Thymus (tissue), 11 donors: ENCODE measurements at regions not wholly inside any gene's neighbourhood (a gene's known extent, or its start where the extent isn't known, plus 50 kb on each side); places are given as distances from the start of the nearest gene placed in this dataset.

Experiments
- DNase-seq, 9 donors: peaks; one replicate each; pipeline ENCODE4 v3.0.0-alpha.2; 2013; ENCODE audit warnings: low spot score in 9 of 9, low read depth in 6 of 9, missing footprints in 1 of 9
- H3K27ac ChIP-seq, 2 donors: one replicate each; pipeline ENCODE4 v1.5.1; 2013; ENCODE audit warnings: control low read depth in 1 of 2, low read depth in 1 of 2, low read length in 1 of 2, mild to moderate bottlenecking in 1 of 2, moderate library complexity in 1 of 2
- H3K27me3 ChIP-seq, 2 donors: one replicate each; pipeline ENCODE4 v1.5.1; 2013; ENCODE audit warnings: low read length in 1 of 2; ENCODE audit not compliant: control insufficient read depth in 2 of 2, insufficient read depth in 1 of 2
- H3K36me3 ChIP-seq, 2 donors: one replicate each; pipeline ENCODE4 v1.5.1; 2013; ENCODE audit warnings: low read length in 1 of 2, mild to moderate bottlenecking in 1 of 2, moderate library complexity in 1 of 2; ENCODE audit not compliant: control insufficient read depth in 2 of 2, insufficient read depth in 2 of 2
- H3K4me1 ChIP-seq, 2 donors: one replicate each; pipeline ENCODE4 v1.5.1; 2013; ENCODE audit warnings: low read length in 2 of 2; ENCODE audit not compliant: control insufficient read depth in 2 of 2, insufficient read depth in 2 of 2
- H3K4me3 ChIP-seq, 2 donors: one replicate each; pipeline ENCODE4 v1.5.1; 2013; ENCODE audit warnings: low read length in 2 of 2, control low read depth in 1 of 2, mild to moderate bottlenecking in 1 of 2
- H3K9me3 ChIP-seq, 2 donors: one replicate each; pipeline ENCODE4 v1.5.1; 2013; ENCODE audit warnings: low read length in 1 of 2, mild to moderate bottlenecking in 1 of 2; ENCODE audit not compliant: control insufficient read depth in 2 of 2, insufficient read depth in 1 of 2
- WGBS: extraction: QIAGEN DNeasy Blood & Tissue Kit; methylation state at CpG from one replicate; pipeline ENCODE4 v1.1.7; 2013; 5-methylcytosine and 5-hydroxymethylcytosine counted together
- donor health status: healthy.

GRCh38 chr1:81007024-81007423 lies 793.7 kb upstream of the ADGRL2 start:
- Histone ChIP-seq H3K36me3 (no peaks in the 10 kb centered on the region), H3K27me3 (no peaks in the 10 kb centered on the region), H3K4me1 (no peaks in the 10 kb centered on the region), H3K9me3 (no peaks in the 10 kb centered on the region), H3K27ac (no peak overlapping the region), H3K4me3 (no peak overlapping the region)
- DNase-seq = no peak
- 89% methylated on average over 3 of the region's 3 CpGs for WGBS

GRCh38 chr1:81006502-81006901 lies 794.2 kb upstream of the ADGRL2 start:
- Histone ChIP-seq H3K27ac (no peak overlapping the region), H3K4me1 (no peaks in the 10 kb centered on the region), H3K36me3 (no peaks in the 10 kb centered on the region), H3K4me3 (no peak overlapping the region), H3K9me3 (no peaks in the 10 kb centered on the region), H3K27me3 (no peaks in the 10 kb centered on the region)
- DNase-seq = no peak
- WGBS = 94% methylated on average over 5 of the region's 5 CpGs

GRCh38 chr1:81004011-81004410 lies 796.7 kb upstream of the ADGRL2 start:
- no peaks in the 10 kb centered on the region for H3K27me3 ChIP-seq
- WGBS = 92% methylated on average over 4 of the region's 4 CpGs

GRCh38 chr1:80994934-80995333 lies 805.8 kb upstream of the ADGRL2 start:
- Histone ChIP-seq H3K36me3 (no peaks in the 10 kb centered on the region), H3K27me3 (no peaks in the 10 kb centered on the region), H3K4me3 (no peak overlapping the region), H3K27ac (no peak overlapping the region), H3K4me1 (no peaks in the 10 kb centered on the region), H3K9me3 (peaks cover 0 to 2% of the 10 kb centered on the region in 2 donors)
- DNase-seq = no peak

More at GRCh38 chr1:81004011-81004410, 796.7 kb upstream of the ADGRL2 start:
- peaks cover 0 to 4% of the 10 kb centered on the region in 2 donors for H3K9me3 ChIP-seq
- no peaks in the 10 kb centered on the region for H3K4me1 ChIP-seq
- H3K36me3 ChIP-seq = no peaks in the 10 kb centered on the region
- H3K4me3 ChIP-seq = no peak overlapping the region
- no peak overlapping the region for H3K27ac ChIP-seq
- no peak for DNase-seq

- Histone ChIP-seq H3K4me3 (no peak overlapping the region), H3K27ac (no peak overlapping the region), H3K27me3 (no peaks in the 10 kb centered on the region), H3K36me3 (no peaks in the 10 kb centered on the region), H3K4me1 (no peaks in the 10 kb centered on the region), H3K9me3 (peaks cover 0 to 2% of the 10 kb centered on the region in 2 donors)
- DNase-seq = no peak
- 96% methylated on average over 1 of the region's 1 CpG for WGBS
These were observed 806.7 kb upstream of the ADGRL2 start for GRCh38 chr1:80994038-80994437.

- Histone ChIP-seq H3K9me3 (peaks cover 0 to 2% of the 10 kb centered on the region in 2 donors), H3K27ac (no peak overlapping the region), H3K27me3 (no peaks in the 10 kb centered on the region), H3K36me3 (no peaks in the 10 kb centered on the region), H3K4me1 (no peaks in the 10 kb centered on the region), H3K4me3 (no peak overlapping the region)
- WGBS = 93% methylated on average over 4 of the region's 4 CpGs
- DNase-seq = no peak
These were observed 807.4 kb upstream of the ADGRL2 start for GRCh38 chr1:80993154-80993980.

- Histone ChIP-seq H3K27me3 (no peaks in the 10 kb centered on the region), H3K27ac (no peak overlapping the region), H3K4me3 (no peak overlapping the region), H3K36me3 (no peaks in the 10 kb centered on the region), H3K4me1 (no peaks in the 10 kb centered on the region), H3K9me3 (peaks cover 0 to 2% of the 10 kb centered on the region in 2 donors)
- WGBS = 94% methylated on average over 2 of the region's 2 CpGs
- DNase-seq = no peak
These were observed 811.3 kb upstream of the ADGRL2 start for GRCh38 chr1:80989455-80989854.

- Histone ChIP-seq H3K4me3 (no peak overlapping the region), H3K36me3 (no peaks in the 10 kb centered on the region), H3K4me1 (no peaks in the 10 kb centered on the region), H3K9me3 (peaks cover 0 to 2% of the 10 kb centered on the region in 2 donors), H3K27me3 (no peaks in the 10 kb centered on the region), H3K27ac (no peak overlapping the region)
- WGBS = 53% methylated on average over 4 of the region's 4 CpGs
- DNase-seq = no peak
These were observed 811.8 kb upstream of the ADGRL2 start for GRCh38 chr1:80988926-80989325.

GRCh38 chr1:80987824-80988223 lies 812.9 kb upstream of the ADGRL2 start:
- H3K27me3 ChIP-seq = no peaks in the 10 kb centered on the region
- 94% methylated on average over 1 of the region's 1 CpG for WGBS
- H3K4me3 ChIP-seq = no peak overlapping the region
- no peaks in the 10 kb centered on the region for H3K4me1 ChIP-seq
- no peak overlapping the region for H3K27ac ChIP-seq
- no peak for DNase-seq
- no peaks in the 10 kb centered on the region for H3K36me3 ChIP-seq
- H3K9me3 ChIP-seq = peaks cover 0 to 2% of the 10 kb centered on the region in 2 donors
